Stomach (tissue), 4 donors: ENCODE measurements at regions not wholly inside any gene's neighbourhood (a gene's known extent, or its start where the extent isn't known, plus 50 kb on each side); places are given as distances from the start of the nearest gene placed in this dataset.

Experiments used
- CTCF ChIP-seq, 7 experiments: fragments of 450-650 bp in 4 of 7; fragments of 200-600 bp in 3 of 7; sonication (generic) in 3 of 7; IDR thresholded peaks; one replicate each; pipeline ENCODE4 v1.5.1; 2016 to 2019; ENCODE audit warnings: antibody characterized with exemption in 7 of 7, control low read depth in 2 of 7, mild to moderate bottlenecking in 1 of 7
- EP300 ChIP-seq: sonication (generic); formaldehyde crosslinking; IDR thresholded peaks from one replicate; pipeline ENCODE4 v1.6.1; 2017; ENCODE audit warnings: antibody characterized with exemption
- POLR2A ChIP-seq, 4 donors: fragments of 450-650 bp; IDR thresholded peaks; one replicate each; pipeline ENCODE4 v1.6.1; 2016; ENCODE audit warnings: antibody characterized with exemption in 4 of 4, control low read depth in 2 of 4, mild to moderate bottlenecking in 1 of 4, moderate library complexity in 1 of 4
- POLR2AphosphoS5 ChIP-seq, 3 donors: sonication (generic); formaldehyde crosslinking; IDR thresholded peaks; one replicate each; pipeline ENCODE4 v1.6.1; 2016; ENCODE audit warnings: antibody characterized with exemption in 3 of 3

DNA sequence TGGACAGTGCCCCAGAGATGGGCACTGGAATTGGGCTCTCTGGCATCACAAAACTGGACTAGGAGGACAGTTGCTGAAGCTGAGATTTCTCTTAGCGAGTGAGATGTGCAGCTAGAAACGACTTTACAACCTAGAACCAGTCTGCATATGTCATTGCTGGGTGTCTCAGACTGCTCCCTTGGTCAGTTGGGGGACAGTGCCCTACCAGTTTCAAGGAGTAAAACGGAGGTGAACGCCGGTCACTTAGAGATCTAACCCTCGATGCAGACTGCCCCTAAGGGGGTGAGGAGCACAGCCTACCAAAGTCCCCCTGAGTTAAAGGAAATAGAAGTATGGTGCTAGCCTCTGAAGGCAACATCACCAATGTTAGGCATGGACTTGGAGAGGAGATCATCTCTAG, 704.4 kb upstream of the CDH9 start:
- TF ChIP-seq CTCF (IDR thresholded peaks at IDR 0.05), result no peak
- TF ChIP-seq EP300, result no peak
- TF ChIP-seq POLR2A (IDR thresholded peaks at IDR 0.05), result no peak
- TF ChIP-seq POLR2AphosphoS5 (IDR thresholded peaks at IDR 0.05), result no peak
